Nephron (organoid): ENCODE measurements at regions not wholly inside any gene's neighbourhood (a gene's known extent, or its start where the extent isn't known, plus 50 kb on each side); places are given as distances from the start of the nearest gene placed in this dataset.
"Not testable (repeated sequence)": the region's sequence is repeated elsewhere in the genome, so short reads cannot be mapped to it uniquely, and the experiment has no call there.

Source experiments
- H3K27ac Mint-ChIP-seq, 3 experiments: 2 replicates each; pipeline ENCODE4 v1.8.0; 2020; ENCODE audit warnings: mixed read lengths in 3 of 3, mild to moderate bottlenecking in 2 of 3, moderate library complexity in 1 of 3
- H3K27me3 Mint-ChIP-seq: 2 replicates; pipeline ENCODE4 v1.8.0; 2021; ENCODE audit warnings: low read depth, mild to moderate bottlenecking, moderate library complexity, mixed read lengths
- H3K36me3 Mint-ChIP-seq: 2 replicates; pipeline ENCODE4 v1.8.0; 2020; ENCODE audit warnings: low read depth, mixed read lengths
- H3K4me1 Mint-ChIP-seq: 2 replicates; pipeline ENCODE4 v1.8.0; 2020; ENCODE audit warnings: mixed read lengths
- H3K4me3 Mint-ChIP-seq, 3 experiments: 2 replicates each; pipeline ENCODE4 v1.8.0; 2020; ENCODE audit warnings: mild to moderate bottlenecking in 3 of 3, mixed read lengths in 3 of 3, moderate library complexity in 2 of 3
- H3K9me3 Mint-ChIP-seq: 2 replicates; pipeline ENCODE4 v1.8.0; 2020; ENCODE audit warnings: mixed read lengths
- TF ChIP-seq, protein P1 (sequence below), 3 experiments: fragments of 200-600 bp; sonication (generic); IDR thresholded peaks; one replicate each; pipeline ENCODE4 v1.5.0; 2021; ENCODE audit warnings: antibody characterized with exemption in 3 of 3; ENCODE audit not compliant: unreplicated experiment in 3 of 3

- Mint-ChIP-seq H3K27ac (no peak overlapping the region), H3K9me3 (peaks cover 8% of the 10 kb centered on the region), H3K27me3 (no peaks in the 10 kb centered on the region), H3K4me1 (peaks cover 5% of the 10 kb centered on the region), H3K4me3 (no peak overlapping the region), H3K36me3 (no peaks in the 10 kb centered on the region)
- TF ChIP-seq, protein P1, sequence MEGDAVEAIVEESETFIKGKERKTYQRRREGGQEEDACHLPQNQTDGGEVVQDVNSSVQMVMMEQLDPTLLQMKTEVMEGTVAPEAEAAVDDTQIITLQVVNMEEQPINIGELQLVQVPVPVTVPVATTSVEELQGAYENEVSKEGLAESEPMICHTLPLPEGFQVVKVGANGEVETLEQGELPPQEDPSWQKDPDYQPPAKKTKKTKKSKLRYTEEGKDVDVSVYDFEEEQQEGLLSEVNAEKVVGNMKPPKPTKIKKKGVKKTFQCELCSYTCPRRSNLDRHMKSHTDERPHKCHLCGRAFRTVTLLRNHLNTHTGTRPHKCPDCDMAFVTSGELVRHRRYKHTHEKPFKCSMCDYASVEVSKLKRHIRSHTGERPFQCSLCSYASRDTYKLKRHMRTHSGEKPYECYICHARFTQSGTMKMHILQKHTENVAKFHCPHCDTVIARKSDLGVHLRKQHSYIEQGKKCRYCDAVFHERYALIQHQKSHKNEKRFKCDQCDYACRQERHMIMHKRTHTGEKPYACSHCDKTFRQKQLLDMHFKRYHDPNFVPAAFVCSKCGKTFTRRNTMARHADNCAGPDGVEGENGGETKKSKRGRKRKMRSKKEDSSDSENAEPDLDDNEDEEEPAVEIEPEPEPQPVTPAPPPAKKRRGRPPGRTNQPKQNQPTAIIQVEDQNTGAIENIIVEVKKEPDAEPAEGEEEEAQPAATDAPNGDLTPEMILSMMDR (IDR thresholded peaks at IDR 0.05; ENCODE audit: unreplicated experiment in 3 of 3) = no peak
These were observed 79.9 kb upstream of the NDUFV2 start for GRCh38 chr18:9022397-9023155.

DNA sequence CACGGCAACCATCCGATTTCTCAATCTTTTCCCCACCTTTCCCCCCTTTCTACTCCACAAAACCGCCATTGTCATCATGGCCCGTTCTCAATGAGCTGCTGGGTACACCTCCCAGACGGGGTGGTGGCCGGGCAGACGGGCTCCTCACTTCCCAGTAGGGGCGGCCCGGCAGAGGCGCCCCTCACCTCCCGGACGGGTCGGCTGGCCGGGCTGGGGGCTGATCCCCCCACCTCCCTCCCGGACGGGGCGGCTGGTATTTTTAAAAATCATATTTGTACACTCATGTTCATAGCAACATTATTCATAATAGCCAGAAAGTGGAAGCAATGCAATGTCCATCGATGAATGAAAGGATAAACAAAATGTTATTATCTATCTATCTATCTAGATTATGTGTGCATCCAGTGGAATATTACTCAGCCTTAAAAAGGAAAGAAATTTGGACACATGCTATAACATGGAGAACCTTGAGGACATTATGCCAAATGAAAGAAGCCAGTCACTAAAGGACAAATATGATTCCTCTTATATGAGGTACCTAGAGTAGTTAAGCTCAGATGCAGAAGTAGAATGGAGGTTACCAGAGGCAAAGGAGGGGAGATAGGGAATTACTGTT lies 78.4 kb upstream of the NDUFV2 start:
- not testable (repeated sequence) for H3K27ac Mint-ChIP-seq, H3K27me3 Mint-ChIP-seq, H3K4me1 Mint-ChIP-seq, H3K9me3 Mint-ChIP-seq, H3K36me3 Mint-ChIP-seq, H3K4me3 Mint-ChIP-seq

DNA sequence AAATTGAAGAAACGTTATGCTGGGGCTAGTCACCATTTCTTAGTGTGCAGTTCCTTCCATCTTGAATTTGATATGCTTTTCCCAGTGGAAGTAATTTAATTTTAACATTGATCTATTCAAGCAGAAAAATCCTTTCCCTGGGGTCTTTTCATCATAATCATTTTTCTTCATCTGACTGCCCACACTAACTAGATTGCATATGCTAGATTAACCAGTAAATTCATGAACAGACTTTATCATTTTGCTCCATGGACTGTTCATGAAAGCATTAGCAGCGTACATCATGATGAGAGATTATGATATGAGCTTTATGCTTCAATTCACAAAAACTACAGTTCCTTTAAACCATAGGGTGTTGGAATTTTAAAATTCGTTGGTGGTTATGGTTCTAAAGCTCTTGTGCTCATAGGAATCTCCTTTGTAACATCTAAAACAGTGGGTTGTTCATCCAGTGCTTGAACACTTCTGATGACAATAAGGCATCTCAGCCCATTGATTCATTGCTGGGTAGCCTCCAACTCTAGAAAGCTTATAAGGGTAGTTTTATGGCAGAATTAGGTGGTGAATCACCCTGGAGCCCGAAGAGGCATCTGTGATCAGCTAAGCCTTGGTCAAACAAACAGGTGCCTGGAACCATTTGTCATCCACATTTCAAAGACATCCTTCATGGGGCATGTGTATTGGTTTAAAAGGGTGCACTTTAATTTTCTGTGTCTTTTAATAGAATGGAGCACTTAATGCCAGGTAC lies 77.2 kb upstream of the NDUFV2 start:
- no peaks in the 10 kb centered on the region for H3K27me3 Mint-ChIP-seq

DNA sequence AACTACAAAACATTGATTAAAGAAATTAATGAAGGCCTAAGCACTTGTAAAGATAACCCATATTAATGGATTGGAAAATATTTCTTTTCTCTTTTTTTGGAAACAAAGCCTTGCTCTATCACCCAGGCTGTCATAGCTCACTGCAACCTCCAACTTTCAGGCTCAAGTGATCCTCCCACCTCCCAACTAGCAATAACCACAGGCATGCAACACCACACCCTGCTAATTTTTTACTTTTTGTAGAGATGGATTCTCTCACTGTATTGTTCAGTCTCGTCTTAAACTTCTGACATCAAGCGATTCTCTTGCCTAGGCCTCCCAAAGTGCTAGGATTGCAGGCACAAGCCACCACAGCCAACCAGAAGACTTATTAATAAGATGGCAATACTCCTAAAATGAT lies 73.4 kb upstream of the NDUFV2 start:
- TF ChIP-seq, protein P1 (IDR thresholded peaks at IDR 0.05; ENCODE audit: unreplicated experiment in 3 of 3) = no peak
- H3K27me3 Mint-ChIP-seq = no peaks in the 10 kb centered on the region
- H3K36me3 Mint-ChIP-seq = no peaks in the 10 kb centered on the region
- H3K9me3 Mint-ChIP-seq = no peaks in the 10 kb centered on the region
- no peak overlapping the region for H3K4me3 Mint-ChIP-seq
- no peaks in the 10 kb centered on the region for H3K4me1 Mint-ChIP-seq
- H3K27ac Mint-ChIP-seq = no peak overlapping the region

More for the DNA sequence above, 77.2 kb upstream of the NDUFV2 start:
- TF ChIP-seq, protein P1 (IDR thresholded peaks at IDR 0.05; ENCODE audit: unreplicated experiment in 3 of 3) = no peak
- H3K36me3 Mint-ChIP-seq = no peaks in the 10 kb centered on the region
- H3K9me3 Mint-ChIP-seq = no peaks in the 10 kb centered on the region
- no peak overlapping the region for H3K4me3 Mint-ChIP-seq
- peaks cover 5% of the 10 kb centered on the region for H3K4me1 Mint-ChIP-seq
- H3K27ac Mint-ChIP-seq = no peak overlapping the region

GRCh38 chr18:9032519-9032918 lies 70.0 kb upstream of the NDUFV2 start:
- H3K27me3 Mint-ChIP-seq = no peaks in the 10 kb centered on the region
- no peak overlapping the region for H3K27ac Mint-ChIP-seq
- no peaks in the 10 kb centered on the region for H3K9me3 Mint-ChIP-seq
- TF ChIP-seq, protein P1 (IDR thresholded peaks at IDR 0.05; ENCODE audit: unreplicated experiment in 3 of 3) = no peak
- no peaks in the 10 kb centered on the region for H3K36me3 Mint-ChIP-seq
- H3K4me1 Mint-ChIP-seq = no peaks in the 10 kb centered on the region
- H3K4me3 Mint-ChIP-seq = no peak overlapping the region

DNA sequence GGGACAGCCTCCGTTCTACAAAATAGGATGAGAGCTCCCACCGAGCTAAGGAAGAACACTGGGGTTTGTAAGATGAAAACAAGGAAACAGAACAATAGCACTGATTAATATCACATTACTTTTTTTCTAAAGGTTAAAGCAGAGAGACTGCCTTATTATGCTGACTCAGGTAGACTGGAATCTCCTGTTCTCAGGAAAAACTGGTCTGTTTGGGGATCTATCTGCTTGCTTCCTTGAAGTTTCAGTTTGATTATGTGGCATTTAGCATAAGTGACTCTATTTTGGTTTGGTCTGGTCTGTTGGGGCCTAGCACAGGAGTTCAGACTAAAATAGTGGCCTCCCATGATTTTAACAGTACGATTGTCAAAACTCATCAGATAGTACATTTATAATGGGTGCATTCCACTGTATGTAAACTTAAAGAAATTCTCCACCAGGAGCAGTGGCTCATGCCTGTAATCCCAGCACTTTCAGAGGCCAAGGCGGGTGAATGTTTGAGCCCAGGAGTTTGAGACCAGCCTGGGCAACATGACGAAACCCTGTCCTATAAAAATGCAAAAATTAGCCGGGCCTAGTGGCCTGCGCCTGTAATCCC lies 64.1 kb upstream of the NDUFV2 start:
- H3K4me1 Mint-ChIP-seq = no peaks in the 10 kb centered on the region
- no peaks in the 10 kb centered on the region for H3K36me3 Mint-ChIP-seq
- peak overlapping the region in 2 of 3 experiments; percentile 50 to 57 for H3K27ac Mint-ChIP-seq
- no peaks in the 10 kb centered on the region for H3K27me3 Mint-ChIP-seq
- H3K9me3 Mint-ChIP-seq = no peaks in the 10 kb centered on the region
- TF ChIP-seq, protein P1 (IDR thresholded peaks at IDR 0.05; ENCODE audit: unreplicated experiment in 3 of 3) = no peak
- H3K4me3 Mint-ChIP-seq = no peak overlapping the region
